ENCODE measurements at regions not wholly inside any gene's neighbourhood (a gene's known extent, or its start where the extent isn't known, plus 50 kb on each side); places are given as distances from the start of the nearest gene placed in this dataset.

DNA sequence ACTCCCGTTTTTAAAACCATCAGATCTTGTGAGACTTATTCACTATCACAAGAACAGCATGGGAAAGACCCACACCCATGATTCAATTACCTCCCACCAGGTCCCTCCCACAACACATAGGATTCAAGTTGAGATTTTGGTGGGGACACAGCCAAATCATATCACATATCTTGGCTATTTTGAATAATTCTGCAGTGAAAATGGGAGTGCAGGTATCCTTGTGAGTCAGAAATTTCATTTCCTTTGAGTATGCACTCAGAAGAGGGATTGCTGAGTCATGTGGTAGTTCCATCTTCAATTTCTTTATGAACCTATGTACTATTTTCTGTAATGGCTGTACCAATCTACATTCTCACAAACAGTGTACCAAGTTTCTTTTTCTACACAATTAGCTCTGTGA is 125.8 kb downstream of the ANKRD7 start:
- DNase-seq (no peak), ATAC-seq (no peak), FAIRE-seq (no peak)
- no peaks in the 10 kb centered on the region for H3K9me3 ChIP-seq
- no peak overlapping the region for H3K4me3 ChIP-seq
- 53 to 66% methylated on average over 1 of the region's 1 CpG for WGBS, 2 donors
- no peaks in the 10 kb centered on the region for H3K4me1 ChIP-seq
- TF ChIP-seq, protein P1, sequence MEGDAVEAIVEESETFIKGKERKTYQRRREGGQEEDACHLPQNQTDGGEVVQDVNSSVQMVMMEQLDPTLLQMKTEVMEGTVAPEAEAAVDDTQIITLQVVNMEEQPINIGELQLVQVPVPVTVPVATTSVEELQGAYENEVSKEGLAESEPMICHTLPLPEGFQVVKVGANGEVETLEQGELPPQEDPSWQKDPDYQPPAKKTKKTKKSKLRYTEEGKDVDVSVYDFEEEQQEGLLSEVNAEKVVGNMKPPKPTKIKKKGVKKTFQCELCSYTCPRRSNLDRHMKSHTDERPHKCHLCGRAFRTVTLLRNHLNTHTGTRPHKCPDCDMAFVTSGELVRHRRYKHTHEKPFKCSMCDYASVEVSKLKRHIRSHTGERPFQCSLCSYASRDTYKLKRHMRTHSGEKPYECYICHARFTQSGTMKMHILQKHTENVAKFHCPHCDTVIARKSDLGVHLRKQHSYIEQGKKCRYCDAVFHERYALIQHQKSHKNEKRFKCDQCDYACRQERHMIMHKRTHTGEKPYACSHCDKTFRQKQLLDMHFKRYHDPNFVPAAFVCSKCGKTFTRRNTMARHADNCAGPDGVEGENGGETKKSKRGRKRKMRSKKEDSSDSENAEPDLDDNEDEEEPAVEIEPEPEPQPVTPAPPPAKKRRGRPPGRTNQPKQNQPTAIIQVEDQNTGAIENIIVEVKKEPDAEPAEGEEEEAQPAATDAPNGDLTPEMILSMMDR (IDR thresholded peaks at IDR 0.05): no peak
- intact Hi-C loops (cut with DNase I): no loop called here
- H3K27ac ChIP-seq: no peak overlapping the region
- no peaks in the 10 kb centered on the region for H3K27me3 ChIP-seq
- H3K36me3 ChIP-seq: no peaks in the 10 kb centered on the region

DNA sequence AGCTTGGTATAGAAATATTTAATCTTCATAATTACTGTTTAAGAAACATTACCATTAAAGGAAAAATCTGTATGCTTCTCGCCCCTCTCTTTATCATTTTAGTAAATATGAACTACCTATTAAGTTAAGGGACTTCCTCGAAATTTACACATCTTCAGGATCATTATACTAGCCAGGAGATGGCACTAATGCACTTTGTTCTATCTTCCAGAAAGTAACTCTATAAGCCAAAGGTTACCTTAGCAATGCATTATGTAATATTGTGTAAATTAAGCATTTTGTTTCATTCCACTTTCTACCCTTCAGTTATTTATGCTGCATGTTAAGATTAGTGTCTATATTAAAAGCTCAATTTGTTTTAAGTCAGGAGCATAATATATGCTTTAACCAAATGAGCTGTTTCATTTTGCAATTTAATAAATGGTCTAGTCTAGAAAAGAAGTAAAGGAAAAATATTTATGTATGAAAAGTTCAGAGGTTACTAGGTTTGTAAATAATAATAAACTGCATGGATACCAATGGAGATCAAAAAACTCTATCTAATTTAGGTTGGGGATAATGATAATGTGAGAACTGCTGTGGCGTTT is 128.5 kb downstream of the ANKRD7 start:
- Histone ChIP-seq H3K4me3 (no peak overlapping the region), H3K27me3 (no peaks in the 10 kb centered on the region), H3K4me1 (no peaks in the 10 kb centered on the region), H3K27ac (no peak overlapping the region), H3K9me3 (no peaks in the 10 kb centered on the region), H3K36me3 (no peaks in the 10 kb centered on the region)
- TF ChIP-seq, protein P1 (IDR thresholded peaks at IDR 0.05): no peak
- ATAC-seq (no peak), FAIRE-seq (no peak), DNase-seq (no peak)
- intact Hi-C loops (cut with DNase I): no loop called here
- WGBS, 2 donors: 48% methylated on average over 3 of the region's 3 CpGs

DNA sequence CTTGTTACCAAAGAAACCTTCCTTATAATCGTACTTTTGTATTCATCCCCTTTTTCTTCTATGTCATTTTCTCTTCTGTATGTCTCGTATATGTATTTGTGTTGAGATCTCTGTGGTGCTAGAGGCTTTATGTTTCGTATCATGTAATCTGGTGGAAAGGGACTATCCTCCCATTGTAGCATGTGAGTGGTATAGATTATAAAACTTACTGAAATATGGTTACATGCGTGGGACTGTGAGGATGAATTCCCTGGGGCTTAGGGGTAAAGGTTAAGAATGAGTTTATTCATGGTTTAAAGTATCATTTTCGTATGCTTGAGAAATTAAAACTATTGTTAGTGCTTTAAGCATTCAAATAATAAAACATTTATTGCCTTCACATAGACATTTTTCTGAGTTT is 141.9 kb downstream of the ANKRD7 start:
- no peak for FAIRE-seq
- Histone ChIP-seq H3K4me1 (no peaks in the 10 kb centered on the region), H3K9me3 (no peaks in the 10 kb centered on the region), H3K27me3 (no peaks in the 10 kb centered on the region), H3K4me3 (no peak overlapping the region), H3K27ac (no peak overlapping the region), H3K36me3 (no peaks in the 10 kb centered on the region)
- DNase-seq: no peak
- 64 to 70% methylated on average over 5 of the region's 5 CpGs for WGBS, 2 donors
- TF ChIP-seq, protein P1 (IDR thresholded peaks at IDR 0.05): no peak
- intact Hi-C loops (cut with DNase I): no loop called here
- no peak for ATAC-seq

DNA sequence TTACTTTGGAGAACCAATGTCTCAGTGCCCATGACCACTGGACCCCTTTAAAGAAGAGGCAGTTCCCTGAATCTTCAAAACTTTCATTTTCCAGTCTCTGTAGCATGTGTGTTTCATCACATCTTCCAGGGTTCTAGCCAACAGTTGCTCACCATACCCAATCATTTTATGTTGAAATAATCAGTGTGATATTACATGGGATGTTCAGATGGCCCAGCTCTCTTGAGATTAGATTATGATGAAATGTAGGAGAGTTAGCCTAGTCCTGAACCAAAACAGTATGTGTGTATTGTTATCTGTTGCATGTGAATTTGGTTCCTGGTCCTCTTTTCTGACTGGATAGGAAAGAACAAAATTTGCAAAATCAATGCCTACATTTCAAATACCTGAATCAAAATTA is 144.5 kb downstream of the ANKRD7 start:
- H3K36me3 ChIP-seq: no peaks in the 10 kb centered on the region
- TF ChIP-seq, protein P1 (IDR thresholded peaks at IDR 0.05): no peak
- FAIRE-seq (no peak), DNase-seq (no peak), ATAC-seq (peak in 1 of 4 donors; percentile 45)
- no peak overlapping the region for H3K4me3 ChIP-seq
- no peaks in the 10 kb centered on the region for H3K9me3 ChIP-seq
- no peaks in the 10 kb centered on the region for H3K27me3 ChIP-seq
- H3K27ac ChIP-seq: no peak overlapping the region
- intact Hi-C loops (cut with DNase I): no loop called here
- no peaks in the 10 kb centered on the region for H3K4me1 ChIP-seq

DNA sequence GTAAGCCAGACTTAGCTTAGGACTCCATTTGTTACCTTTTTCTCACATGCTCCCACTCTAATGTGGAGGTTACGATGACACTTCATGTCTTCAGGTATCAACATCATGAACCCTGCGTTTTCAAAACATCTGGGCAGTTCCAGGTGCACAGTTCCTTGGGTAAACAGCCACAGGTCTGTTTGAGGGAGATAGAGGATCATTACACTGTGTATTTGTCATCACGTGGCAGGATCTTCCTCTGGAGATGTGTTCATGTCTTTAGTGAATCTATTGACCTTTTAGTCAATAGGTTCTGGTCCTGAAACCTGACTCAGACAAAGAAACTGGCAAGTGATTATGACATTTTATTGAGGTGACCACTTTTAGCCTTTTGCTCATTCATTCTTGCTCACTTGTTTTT is 145.5 kb downstream of the ANKRD7 start:
- Histone ChIP-seq H3K4me1 (no peaks in the 10 kb centered on the region), H3K27ac (no peak overlapping the region), H3K9me3 (no peaks in the 10 kb centered on the region), H3K27me3 (no peaks in the 10 kb centered on the region), H3K36me3 (no peaks in the 10 kb centered on the region), H3K4me3 (no peak overlapping the region)
- DNase-seq (no peak), FAIRE-seq (no peak), ATAC-seq (no peak)
- intact Hi-C loops (cut with DNase I): no loop called here
- 62 to 63% methylated on average over 3 of the region's 3 CpGs for WGBS, 2 donors
- TF ChIP-seq, protein P1 (IDR thresholded peaks at IDR 0.05): no peak
